KMS-11 (cell line): ENCODE measurements at regions not wholly inside any gene's neighbourhood (a gene's known extent, or its start where the extent isn't known, plus 50 kb on each side); places are given as distances from the start of the nearest gene placed in this dataset.

Source experiments
- H2AFZ ChIP-seq: fragments of 200-600 bp; sonication (generic); 2 replicates; pipeline ENCODE4 v1.6.1; 2016; ENCODE audit warnings: antibody characterized with exemption, mixed run types, low read depth
- H3K27ac ChIP-seq: fragments of 200-600 bp; sonication (generic); 2 replicates; pipeline ENCODE4 v1.6.1; 2016; ENCODE audit warnings: mild to moderate bottlenecking, mixed run types
- H3K27me3 ChIP-seq: fragments of 200-600 bp; sonication (generic); 2 replicates; pipeline ENCODE4 v1.6.1; 2017; ENCODE audit warnings: mild to moderate bottlenecking, low read depth, mixed run types, moderate library complexity; ENCODE audit not compliant: insufficient read depth
- H3K36me3 ChIP-seq: fragments of 200-600 bp; sonication (generic); 2 replicates; pipeline ENCODE4 v1.6.1; 2017; ENCODE audit warnings: mild to moderate bottlenecking, mixed run types; ENCODE audit not compliant: insufficient read depth
- H3K4me1 ChIP-seq: fragments of 200-600 bp; sonication (generic); 2 replicates; pipeline ENCODE4 v1.6.1; 2016; ENCODE audit warnings: mild to moderate bottlenecking, low read depth, mixed run types; ENCODE audit not compliant: poor library complexity, severe bottlenecking
- H3K4me2 ChIP-seq: fragments of 200-600 bp; sonication (generic); 2 replicates; pipeline ENCODE4 v1.7.0; 2016; ENCODE audit warnings: mild to moderate bottlenecking, mixed run types
- H3K4me3 ChIP-seq: fragments of 200-600 bp; sonication (generic); IDR thresholded peaks from 2 replicates; pipeline ENCODE4 v1.6.1; 2017; ENCODE audit warnings: low read depth, low read length, mixed read lengths; ENCODE audit not compliant: insufficient read depth
- H3K79me2 ChIP-seq: fragments of 200-600 bp; sonication (generic); 2 replicates; pipeline ENCODE4 v1.6.1; 2016; ENCODE audit warnings: low read depth, mixed run types; ENCODE audit not compliant: insufficient read depth
- H3K9ac ChIP-seq: fragments of 200-600 bp; sonication (generic); 2 replicates; pipeline ENCODE4 v1.6.1; 2016; ENCODE audit warnings: mild to moderate bottlenecking, mixed run types
- H4K20me1 ChIP-seq: fragments of 200-600 bp; sonication (generic); 2 replicates; pipeline ENCODE4 v1.6.1; 2016; ENCODE audit warnings: mild to moderate bottlenecking, mixed run types; ENCODE audit not compliant: insufficient read depth
- CTCF ChIP-seq: fragments of 200-600 bp; sonication (generic); conservative IDR thresholded peaks from 2 replicates; pipeline ENCODE4 v1.6.1; 2017; ENCODE audit warnings: low read depth, mild to moderate bottlenecking, antibody characterized with exemption, low read length, moderate library complexity, mixed read lengths

- H3K79me2 ChIP-seq = no peaks in the 10 kb centered on the region
- no peaks in the 10 kb centered on the region for H4K20me1 ChIP-seq
- H3K4me1 ChIP-seq = no peaks in the 10 kb centered on the region
- no peak for TF ChIP-seq CTCF
- H3K27ac ChIP-seq = no peak overlapping the region
- no peak overlapping the region for H2AFZ ChIP-seq
- H3K9ac ChIP-seq = no peak overlapping the region
- H3K4me2 ChIP-seq = no peak overlapping the region
- H3K27me3 ChIP-seq = no peaks in the 10 kb centered on the region
- no peak overlapping the region for H3K4me3 ChIP-seq
- H3K36me3 ChIP-seq = no peaks in the 10 kb centered on the region
Observed at GRCh38 chr12:25794571-25794970, 163.9 kb upstream of the RASSF8 start.

DNA sequence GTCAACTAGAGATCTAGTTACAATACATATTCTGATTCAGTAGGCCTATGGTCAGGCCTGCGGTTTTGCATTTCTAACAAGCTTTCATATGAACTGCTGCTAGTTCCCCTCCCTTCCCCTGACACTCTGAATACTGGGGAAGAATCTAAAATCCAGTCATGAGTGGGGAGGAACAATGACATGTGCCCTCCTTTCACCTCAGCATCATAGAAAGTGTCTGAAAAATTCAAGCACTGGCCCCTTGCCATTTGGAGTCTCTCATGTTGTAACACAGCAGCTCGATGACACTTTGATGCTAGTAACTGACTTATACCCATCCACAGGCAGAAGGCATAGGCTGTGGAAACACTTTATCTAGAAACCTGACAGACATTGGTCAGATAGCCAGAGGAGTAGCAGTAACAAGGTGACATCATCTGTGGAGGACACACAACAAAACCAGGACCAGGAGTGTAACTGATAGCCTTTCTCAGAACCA, 161.9 kb upstream of the RASSF8 start:
- Histone ChIP-seq H3K27me3 (no peaks in the 10 kb centered on the region), H3K4me3 (no peak overlapping the region), H3K4me2 (no peak overlapping the region), H3K9ac (no peak overlapping the region), H2AFZ (no peak overlapping the region), H3K36me3 (no peaks in the 10 kb centered on the region), H3K4me1 (no peaks in the 10 kb centered on the region), H3K79me2 (no peaks in the 10 kb centered on the region), H3K27ac (no peak overlapping the region), H4K20me1 (no peaks in the 10 kb centered on the region)
- TF ChIP-seq CTCF = no peak

DNA sequence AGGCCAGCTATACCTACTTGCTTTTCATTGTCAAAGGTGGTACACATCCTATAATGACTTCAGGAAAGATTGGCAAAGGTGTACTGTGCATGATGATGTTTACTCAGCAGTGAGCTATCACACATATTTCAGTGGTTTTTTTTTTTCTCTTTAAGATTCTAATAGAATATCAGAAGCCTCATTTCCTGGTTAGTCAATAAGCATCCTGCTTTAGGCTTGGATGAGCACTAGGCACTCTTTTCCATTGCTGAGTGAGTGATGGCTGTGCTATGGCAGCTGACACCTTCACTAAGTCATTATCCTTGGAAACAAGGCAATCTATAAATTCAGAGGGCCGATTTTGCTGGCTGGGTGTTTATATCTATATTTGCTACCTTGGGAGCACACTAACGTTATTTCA, 161.1 kb upstream of the RASSF8 start:
- H3K4me1 ChIP-seq = no peaks in the 10 kb centered on the region
- no peaks in the 10 kb centered on the region for H4K20me1 ChIP-seq
- no peak overlapping the region for H3K4me3 ChIP-seq
- H3K27ac ChIP-seq = no peak overlapping the region
- H2AFZ ChIP-seq = no peak overlapping the region
- no peaks in the 10 kb centered on the region for H3K36me3 ChIP-seq
- TF ChIP-seq CTCF = no peak
- H3K79me2 ChIP-seq = no peaks in the 10 kb centered on the region
- H3K4me2 ChIP-seq = no peak overlapping the region
- H3K27me3 ChIP-seq = no peaks in the 10 kb centered on the region
- no peak overlapping the region for H3K9ac ChIP-seq

GRCh38 chr12:25797949-25798348, 160.5 kb upstream of the RASSF8 start:
- no peak for TF ChIP-seq CTCF
- Histone ChIP-seq H3K79me2 (no peaks in the 10 kb centered on the region), H3K27me3 (no peaks in the 10 kb centered on the region)

More at GRCh38 chr12:25797949-25798348, 160.5 kb upstream of the RASSF8 start:
- Histone ChIP-seq H3K4me2 (no peak overlapping the region), H3K9ac (no peak overlapping the region), H3K27ac (no peak overlapping the region), H4K20me1 (no peaks in the 10 kb centered on the region), H3K36me3 (no peaks in the 10 kb centered on the region), H3K4me1 (no peaks in the 10 kb centered on the region), H3K4me3 (no peak overlapping the region), H2AFZ (no peak overlapping the region)
